ENCODE measurements at regions not wholly inside any gene's neighbourhood (a gene's known extent, or its start where the extent isn't known, plus 50 kb on each side); places are given as distances from the start of the nearest gene placed in this dataset.

DNA sequence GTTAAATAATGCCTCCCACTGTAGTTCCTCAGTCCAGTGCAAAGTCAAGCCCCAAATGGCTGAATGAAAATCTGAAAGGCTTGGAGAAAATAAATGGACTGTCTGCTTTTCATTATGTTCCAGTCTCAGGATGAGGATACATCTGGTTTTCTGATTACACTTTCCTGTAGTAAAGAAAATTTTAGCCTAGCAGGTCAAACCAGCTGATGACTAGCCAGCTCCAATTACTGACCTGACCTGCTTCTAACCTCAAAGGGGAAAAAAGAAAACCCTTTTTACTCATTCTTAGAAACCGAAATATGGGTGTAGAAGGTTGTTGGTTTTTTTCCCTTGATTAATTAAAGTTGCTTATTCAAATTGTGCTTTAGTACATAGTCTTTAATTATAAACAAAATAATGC lies 418.4 kb downstream of the EFNB2 start:
- peak; percentile 75 for ATAC-seq (ENCODE audit: low read depth)
- no peak overlapping the region for H3K4me3 ChIP-seq (ENCODE audit: severe bottlenecking)
- H3K4me1 ChIP-seq (ENCODE audit: insufficient read depth, poor library complexity, severe bottlenecking), result peaks cover 39% of the 10 kb centered on the region
- no peaks in the 10 kb centered on the region for H3K36me3 ChIP-seq (ENCODE audit: low read depth)
- no peaks in the 10 kb centered on the region for H3K9me3 ChIP-seq (ENCODE audit: severe bottlenecking)
- H3K27me3 ChIP-seq (ENCODE audit: insufficient read depth, poor library complexity, severe bottlenecking), result no peaks in the 10 kb centered on the region
- peak overlapping the region; percentile 60 for H3K27ac ChIP-seq (ENCODE audit: poor library complexity, severe bottlenecking)
- TF ChIP-seq, protein P1, sequence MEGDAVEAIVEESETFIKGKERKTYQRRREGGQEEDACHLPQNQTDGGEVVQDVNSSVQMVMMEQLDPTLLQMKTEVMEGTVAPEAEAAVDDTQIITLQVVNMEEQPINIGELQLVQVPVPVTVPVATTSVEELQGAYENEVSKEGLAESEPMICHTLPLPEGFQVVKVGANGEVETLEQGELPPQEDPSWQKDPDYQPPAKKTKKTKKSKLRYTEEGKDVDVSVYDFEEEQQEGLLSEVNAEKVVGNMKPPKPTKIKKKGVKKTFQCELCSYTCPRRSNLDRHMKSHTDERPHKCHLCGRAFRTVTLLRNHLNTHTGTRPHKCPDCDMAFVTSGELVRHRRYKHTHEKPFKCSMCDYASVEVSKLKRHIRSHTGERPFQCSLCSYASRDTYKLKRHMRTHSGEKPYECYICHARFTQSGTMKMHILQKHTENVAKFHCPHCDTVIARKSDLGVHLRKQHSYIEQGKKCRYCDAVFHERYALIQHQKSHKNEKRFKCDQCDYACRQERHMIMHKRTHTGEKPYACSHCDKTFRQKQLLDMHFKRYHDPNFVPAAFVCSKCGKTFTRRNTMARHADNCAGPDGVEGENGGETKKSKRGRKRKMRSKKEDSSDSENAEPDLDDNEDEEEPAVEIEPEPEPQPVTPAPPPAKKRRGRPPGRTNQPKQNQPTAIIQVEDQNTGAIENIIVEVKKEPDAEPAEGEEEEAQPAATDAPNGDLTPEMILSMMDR (IDR thresholded peaks at IDR 0.05; ENCODE audit: poor library complexity, severe bottlenecking), result no peak
- DNase-seq (ENCODE audit: low spot score), result no peak

DNA sequence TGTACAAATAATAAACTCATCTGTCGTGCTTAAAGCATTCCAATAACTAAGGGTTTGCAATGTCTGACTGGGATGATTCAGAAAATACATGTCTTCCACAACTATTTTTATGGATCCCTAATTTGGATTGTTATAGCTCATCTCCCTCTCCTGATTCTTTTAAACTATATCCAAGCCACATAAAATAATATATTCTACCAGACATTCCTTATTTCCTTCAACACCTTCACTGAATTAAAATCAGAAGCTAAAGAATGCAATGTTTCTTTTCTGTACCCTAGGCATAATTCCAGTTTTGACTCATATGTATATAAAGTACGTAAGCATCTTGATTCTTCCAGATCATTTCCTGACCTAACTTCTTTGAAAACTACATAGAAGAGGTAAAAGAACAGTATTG lies 420.4 kb downstream of the EFNB2 start:
- H3K4me1 ChIP-seq (ENCODE audit: insufficient read depth, poor library complexity, severe bottlenecking), result peaks cover 30% of the 10 kb centered on the region
- no peaks in the 10 kb centered on the region for H3K9me3 ChIP-seq (ENCODE audit: severe bottlenecking)
- no peaks in the 10 kb centered on the region for H3K27me3 ChIP-seq (ENCODE audit: insufficient read depth, poor library complexity, severe bottlenecking)
- no peaks in the 10 kb centered on the region for H3K36me3 ChIP-seq (ENCODE audit: low read depth)
- TF ChIP-seq, protein P1 (IDR thresholded peaks at IDR 0.05; ENCODE audit: poor library complexity, severe bottlenecking), result no peak
- H3K4me3 ChIP-seq (ENCODE audit: severe bottlenecking), result no peak overlapping the region
- ATAC-seq (ENCODE audit: low read depth), result 0 out of 3 replicates have a peak, but pooled peaks have one; percentile 27
- peak overlapping the region; percentile 63 for H3K27ac ChIP-seq (ENCODE audit: poor library complexity, severe bottlenecking)
- no peak for DNase-seq (ENCODE audit: low spot score)

DNA sequence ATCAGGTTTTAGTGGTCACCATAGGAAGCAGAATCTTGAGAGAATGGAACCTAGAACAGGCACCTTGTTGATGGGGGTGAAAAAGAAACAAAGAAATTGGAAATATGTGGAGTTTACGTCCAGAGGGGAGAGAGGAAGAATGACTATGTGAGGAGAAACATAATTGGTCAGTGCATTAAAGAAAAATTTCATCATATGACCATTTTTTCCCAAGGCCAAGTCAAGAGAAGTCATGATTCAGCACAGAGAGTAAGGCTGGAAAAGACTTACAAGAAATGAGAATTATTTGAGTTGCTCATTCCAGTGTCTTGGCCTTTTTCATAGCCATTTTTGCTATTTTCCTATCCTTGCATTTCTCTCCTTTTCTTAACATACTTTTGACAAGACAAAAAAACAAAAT lies 421.7 kb downstream of the EFNB2 start:
- TF ChIP-seq, protein P1 (IDR thresholded peaks at IDR 0.05; ENCODE audit: poor library complexity, severe bottlenecking), result no peak
- no peaks in the 10 kb centered on the region for H3K36me3 ChIP-seq (ENCODE audit: low read depth)
- no peak for DNase-seq (ENCODE audit: low spot score)
- ATAC-seq (ENCODE audit: low read depth), result no peak
- peak overlapping the region; percentile 63 for H3K27ac ChIP-seq (ENCODE audit: poor library complexity, severe bottlenecking)
- peaks cover 30% of the 10 kb centered on the region for H3K4me1 ChIP-seq (ENCODE audit: insufficient read depth, poor library complexity, severe bottlenecking)
- no peaks in the 10 kb centered on the region for H3K27me3 ChIP-seq (ENCODE audit: insufficient read depth, poor library complexity, severe bottlenecking)
- H3K9me3 ChIP-seq (ENCODE audit: severe bottlenecking), result no peaks in the 10 kb centered on the region
- no peak overlapping the region for H3K4me3 ChIP-seq (ENCODE audit: severe bottlenecking)

DNA sequence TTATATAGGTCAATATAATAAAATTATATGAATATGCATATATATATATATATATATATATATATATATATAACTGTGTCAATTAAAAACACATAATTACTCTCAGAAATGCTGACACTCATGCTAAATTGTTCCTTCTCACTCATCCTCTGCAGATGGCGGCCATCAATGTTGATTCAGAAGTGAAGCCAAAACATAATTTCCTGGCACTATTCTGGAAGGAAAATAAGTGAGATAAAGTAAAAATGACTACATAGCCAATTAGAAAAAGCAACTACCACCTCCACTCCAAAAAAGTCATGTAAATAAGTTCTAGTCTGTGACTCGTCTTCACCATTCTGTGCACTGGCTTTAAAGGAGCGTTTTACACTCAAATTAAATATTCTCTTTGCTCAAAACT lies 423.3 kb downstream of the EFNB2 start:
- H3K4me3 ChIP-seq (ENCODE audit: severe bottlenecking), result no peak overlapping the region
- DNase-seq (ENCODE audit: low spot score), result no peak
- ATAC-seq (ENCODE audit: low read depth), result no peak
- peaks cover 14% of the 10 kb centered on the region for H3K4me1 ChIP-seq (ENCODE audit: insufficient read depth, poor library complexity, severe bottlenecking)
- H3K9me3 ChIP-seq (ENCODE audit: severe bottlenecking), result no peaks in the 10 kb centered on the region
- H3K27ac ChIP-seq (ENCODE audit: poor library complexity, severe bottlenecking), result no peak overlapping the region
- H3K27me3 ChIP-seq (ENCODE audit: insufficient read depth, poor library complexity, severe bottlenecking), result no peaks in the 10 kb centered on the region
- H3K36me3 ChIP-seq (ENCODE audit: low read depth), result no peaks in the 10 kb centered on the region
- TF ChIP-seq, protein P1 (IDR thresholded peaks at IDR 0.05; ENCODE audit: poor library complexity, severe bottlenecking), result no peak

DNA sequence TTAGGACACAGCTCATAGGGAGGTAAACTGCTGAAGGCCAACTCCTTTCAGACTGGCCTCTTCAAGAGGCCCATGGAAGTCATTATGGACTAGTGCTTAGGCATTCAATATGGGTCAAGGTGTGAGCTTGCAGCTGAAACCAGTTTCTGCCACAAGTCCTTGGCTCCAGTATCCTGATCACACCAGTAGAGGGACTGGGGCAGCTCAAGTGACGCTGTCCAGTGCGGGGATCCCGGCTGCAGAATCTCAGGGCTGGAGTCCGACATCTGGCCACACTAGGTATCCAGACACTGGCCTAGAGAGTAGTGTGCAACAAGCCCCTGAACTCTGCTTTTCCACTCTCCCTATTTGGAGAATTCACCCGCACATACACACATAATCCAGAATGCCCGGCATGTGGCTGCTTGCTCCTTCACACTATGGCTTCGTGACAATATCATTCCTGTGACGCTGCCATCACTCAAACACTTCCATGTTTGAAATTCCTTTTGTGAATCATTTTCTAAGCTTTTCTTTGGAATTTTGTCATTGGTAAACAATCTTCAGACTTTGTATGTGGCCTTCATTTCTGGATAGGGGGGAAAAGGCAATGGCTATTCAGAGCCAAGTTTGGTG lies 425.1 kb downstream of the EFNB2 start:
- Histone ChIP-seq H3K36me3 (ENCODE audit: low read depth) (no peaks in the 10 kb centered on the region), H3K4me3 (ENCODE audit: severe bottlenecking) (no peak overlapping the region), H3K4me1 (ENCODE audit: insufficient read depth, poor library complexity, severe bottlenecking) (peaks cover 11% of the 10 kb centered on the region), H3K27me3 (ENCODE audit: insufficient read depth, poor library complexity, severe bottlenecking) (no peaks in the 10 kb centered on the region), H3K9me3 (ENCODE audit: severe bottlenecking) (no peaks in the 10 kb centered on the region), H3K27ac (ENCODE audit: poor library complexity, severe bottlenecking) (no peak overlapping the region)
- TF ChIP-seq, protein P1 (IDR thresholded peaks at IDR 0.05; ENCODE audit: poor library complexity, severe bottlenecking), result no peak
- ATAC-seq (ENCODE audit: low read depth) (no peak), DNase-seq (ENCODE audit: low spot score) (no peak)

All from RWPE2 (cell line).